ENCODE measurements at regions not wholly inside any gene's neighbourhood (a gene's known extent, or its start where the extent isn't known, plus 50 kb on each side); places are given as distances from the start of the nearest gene placed in this dataset.

- DNase-seq (ENCODE audit: low read depth in 2 of 2): no peak
Measured at GRCh38 chr18:24936691-24937090, 415.3 kb downstream of the ZNF521 start.

- no peak for DNase-seq (ENCODE audit: low read depth in 2 of 2)
Measured at GRCh38 chr18:24937639-24938275, 414.2 kb downstream of the ZNF521 start.

DNA sequence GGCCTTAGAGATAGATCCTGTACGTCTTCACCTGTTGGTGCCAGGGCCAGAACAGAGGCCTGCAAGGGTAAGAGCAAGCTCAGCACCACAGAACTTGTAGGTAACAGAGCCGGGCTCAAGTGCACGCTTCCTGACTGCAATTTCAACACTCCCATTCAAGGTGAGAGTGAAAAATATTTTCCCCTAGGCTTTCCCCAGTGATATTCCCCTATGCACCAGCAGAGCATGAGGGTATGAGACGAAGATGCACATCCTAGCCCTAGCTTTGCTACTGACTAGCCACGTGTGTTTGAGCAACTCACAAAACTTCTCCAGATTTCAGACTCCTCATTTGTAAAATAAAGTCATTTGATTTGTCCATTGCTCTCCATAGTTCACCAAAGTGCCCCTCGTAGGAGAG is 411.6 kb downstream of the ZNF521 start:
- no peak for DNase-seq (ENCODE audit: low read depth in 2 of 2)

- DNase-seq (ENCODE audit: low read depth in 2 of 2): no peak
Measured at GRCh38 chr18:24941174-24941951, 410.6 kb downstream of the ZNF521 start.

DNA sequence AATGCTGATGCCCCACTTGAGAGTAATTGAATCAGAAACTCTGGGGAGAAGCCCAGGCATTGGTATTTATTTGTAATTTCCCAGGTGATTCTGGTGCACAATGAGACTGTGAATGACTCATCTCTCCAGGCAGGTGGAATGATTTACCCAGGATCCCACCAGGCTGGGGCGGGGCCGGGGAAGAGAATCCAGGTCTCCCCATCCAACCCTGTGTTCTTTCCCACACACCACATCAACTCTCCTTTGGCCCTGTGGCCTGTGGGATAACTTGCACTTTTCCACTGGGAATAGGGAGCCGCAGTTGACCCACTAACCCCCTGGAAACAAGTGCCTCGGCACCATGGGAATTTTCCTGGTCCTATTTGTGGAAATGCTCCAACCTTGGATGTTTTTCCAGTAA is 409.8 kb downstream of the ZNF521 start:
- no peak for DNase-seq (ENCODE audit: low read depth in 2 of 2)

GRCh38 chr18:24947521-24948305 is 404.3 kb downstream of the ZNF521 start:
- DNase-seq (ENCODE audit: low read depth in 2 of 2): no peak

DNA sequence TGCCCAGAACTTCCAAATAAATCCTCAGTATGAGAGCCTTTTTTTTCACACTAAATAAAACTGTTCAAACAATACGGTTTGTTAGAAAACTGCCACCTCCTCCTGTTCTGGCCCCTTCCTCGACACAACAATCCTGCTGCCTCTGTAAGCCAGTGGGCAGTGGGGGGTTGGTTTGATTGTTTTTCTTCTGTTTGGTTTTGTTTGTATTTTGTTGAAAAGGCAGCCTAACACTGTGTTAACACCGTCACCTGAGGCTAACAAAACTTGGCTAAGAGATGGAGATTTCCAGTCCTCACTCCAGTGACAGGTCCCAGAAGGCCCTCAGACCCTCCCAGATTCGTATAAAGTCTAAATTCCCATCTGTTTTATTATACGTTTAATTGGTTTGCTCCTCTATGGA is 402.1 kb downstream of the ZNF521 start:
- DNase-seq (ENCODE audit: low read depth in 2 of 2): no peak

GRCh38 chr18:24954341-24954740 is 397.6 kb downstream of the ZNF521 start:
- no peak for DNase-seq (ENCODE audit: low read depth in 2 of 2)

DNA sequence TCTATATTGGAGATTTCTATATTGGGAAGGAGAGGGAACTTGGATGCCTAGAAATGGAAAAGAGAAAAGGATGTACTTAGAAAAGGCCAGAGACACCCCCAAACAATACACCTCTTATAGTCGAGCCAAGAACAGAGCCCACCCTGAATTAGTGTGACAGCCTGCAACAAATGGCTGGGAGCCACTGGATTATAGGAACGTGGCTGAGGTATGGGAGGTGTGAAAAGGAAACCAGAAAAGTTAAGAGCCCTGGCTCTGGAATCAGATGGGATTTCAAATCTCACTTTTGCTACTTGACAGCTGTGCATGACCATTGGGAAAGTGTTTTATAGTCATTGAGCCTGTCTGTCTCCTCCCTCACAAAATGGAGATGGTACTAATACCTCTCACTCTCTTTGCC is 394.0 kb downstream of the ZNF521 start:
- DNase-seq (ENCODE audit: low read depth in 2 of 2): no peak

DNA sequence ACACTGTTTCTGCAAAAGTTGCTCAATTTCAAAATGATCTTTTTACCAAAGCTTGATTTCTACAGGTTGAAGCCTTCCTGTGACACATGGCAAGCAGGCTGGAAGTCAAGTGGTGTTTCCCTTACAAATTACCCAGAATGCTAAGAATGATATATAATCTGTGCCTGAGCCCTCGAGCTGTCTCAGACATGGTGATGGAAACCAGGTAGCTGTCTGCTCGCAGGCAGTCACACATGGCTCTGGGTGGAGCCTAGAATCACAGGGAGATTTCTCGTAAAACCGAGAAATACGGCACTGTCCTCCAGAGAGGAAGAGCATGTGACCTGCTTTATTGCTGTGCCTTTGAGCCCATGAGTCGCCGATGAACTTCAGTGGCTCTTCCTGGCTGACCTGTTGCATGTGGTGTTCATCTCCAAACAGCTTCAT is 392.9 kb downstream of the ZNF521 start:
- DNase-seq (ENCODE audit: low read depth in 2 of 2): no peak

- DNase-seq (ENCODE audit: low read depth in 2 of 2): no peak
Measured at GRCh38 chr18:24964216-24964615, 387.8 kb downstream of the ZNF521 start.

GRCh38 chr18:24968238-24968775 is 383.7 kb downstream of the ZNF521 start:
- DNase-seq (ENCODE audit: low read depth in 2 of 2): no peak

DNA sequence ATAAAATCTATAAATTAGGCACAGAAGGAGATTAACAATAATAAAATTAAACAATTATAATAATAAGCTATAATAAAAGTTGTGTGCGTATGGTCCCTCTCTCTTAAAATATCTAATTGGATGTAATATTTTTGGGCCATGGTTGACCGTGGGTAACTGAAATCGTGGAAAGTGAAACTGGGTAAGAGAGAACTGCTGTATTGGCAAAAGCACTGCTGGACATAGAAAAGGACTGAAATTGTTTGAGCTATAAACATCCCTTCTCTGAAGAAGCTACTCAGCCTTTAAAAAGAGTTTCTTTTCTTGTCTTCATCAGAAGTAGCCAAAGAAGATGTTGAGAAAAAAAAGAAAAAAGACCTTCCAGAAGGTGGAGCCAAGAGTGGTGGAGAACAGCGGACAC is 379.4 kb downstream of the ZNF521 start:
- DNase-seq (ENCODE audit: low read depth in 2 of 2): no peak

- DNase-seq (ENCODE audit: low read depth in 2 of 2): no peak
Measured at GRCh38 chr18:24974431-24974830, 377.5 kb downstream of the ZNF521 start.

- no peak for DNase-seq (ENCODE audit: low read depth in 2 of 2)
Measured at GRCh38 chr18:24975496-24976372, 376.2 kb downstream of the ZNF521 start.

DNA sequence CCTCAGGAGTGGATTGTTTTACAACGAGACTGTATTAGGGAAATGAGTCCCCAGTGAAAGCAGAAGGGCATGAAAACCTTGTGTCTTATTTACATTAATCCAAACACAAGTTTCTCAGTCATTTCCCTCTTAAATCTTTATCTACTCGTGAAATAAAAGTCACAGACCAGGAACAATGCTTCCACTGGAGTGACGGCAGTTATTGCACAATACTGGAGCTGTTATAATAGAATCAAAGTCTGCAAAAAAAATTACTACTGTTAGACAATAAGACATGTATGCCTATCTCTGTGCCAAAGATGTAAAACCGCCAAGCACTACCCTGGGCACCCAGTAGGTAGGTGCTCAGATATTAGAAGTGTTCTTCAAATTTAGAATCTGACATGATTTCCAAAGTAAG is 375.5 kb downstream of the ZNF521 start:
- no peak for DNase-seq (ENCODE audit: low read depth in 2 of 2)

DNA sequence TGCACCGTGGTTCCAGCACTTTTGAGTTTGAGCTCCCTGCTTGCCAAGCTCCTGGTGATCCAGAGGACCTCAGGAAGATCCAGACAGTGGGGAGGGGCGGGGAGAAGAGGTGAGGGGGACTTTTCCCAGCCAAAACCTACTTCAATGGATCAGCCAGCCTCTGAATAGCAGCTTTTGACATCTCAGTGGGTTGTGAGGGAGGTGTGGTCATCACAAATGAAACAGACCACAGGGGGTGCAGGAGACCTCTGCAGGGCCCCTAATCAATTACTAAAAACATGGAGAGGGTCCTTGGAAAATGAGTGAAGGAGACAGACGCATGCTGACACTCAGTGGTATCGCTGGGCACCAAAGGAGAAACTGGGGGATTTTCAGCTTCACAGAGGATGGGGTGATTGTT is 372.7 kb downstream of the ZNF521 start:
- DNase-seq (ENCODE audit: low read depth in 2 of 2): no peak

- no peak for DNase-seq (ENCODE audit: low read depth in 2 of 2)
Measured at GRCh38 chr18:24982831-24983230, 369.1 kb downstream of the ZNF521 start.

DNA sequence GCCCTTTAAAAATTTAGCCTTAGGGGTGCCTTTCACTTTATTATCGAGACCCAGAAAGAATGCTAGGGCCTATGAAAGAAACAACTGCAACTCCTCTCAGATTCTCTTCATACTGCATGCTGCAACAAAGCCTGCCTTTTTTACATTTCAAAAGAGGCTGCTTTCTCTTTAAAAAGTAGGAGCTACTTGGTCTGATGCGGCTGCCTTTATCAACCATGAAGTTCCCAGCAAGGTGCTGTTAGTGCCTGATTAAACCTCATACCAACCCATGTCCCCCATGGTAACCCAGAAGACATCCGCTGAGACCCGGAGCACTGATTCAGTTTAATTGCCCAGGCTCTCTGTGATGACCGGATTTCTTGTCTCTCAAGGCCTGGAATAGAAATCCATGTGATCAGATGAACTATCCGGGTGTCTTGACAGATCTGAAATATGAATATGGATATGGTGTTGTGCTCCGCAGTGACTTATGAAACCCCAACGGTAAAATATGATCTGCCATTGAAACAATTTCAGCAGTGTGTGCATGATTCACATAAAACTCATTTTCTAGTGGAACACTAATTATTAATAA is 368.3 kb downstream of the ZNF521 start:
- DNase-seq (ENCODE audit: low read depth in 2 of 2): no peak

GRCh38 chr18:24985586-24985985 is 366.4 kb downstream of the ZNF521 start:
- no peak for DNase-seq (ENCODE audit: low read depth in 2 of 2)

GRCh38 chr18:24986666-24987302 is 365.2 kb downstream of the ZNF521 start:
- no peak for DNase-seq (ENCODE audit: low read depth in 2 of 2)

All from stimulated activated CD4-positive, alpha-beta T cell treated with anti-CD3 and anti-CD28 coated beads, Interleukin-1b, Interleukin-23, amount 100 ng/mL, for 1 hour (primary cell).